GM23248 (cell line): ENCODE measurements at regions not wholly inside any gene's neighbourhood (a gene's known extent, or its start where the extent isn't known, plus 50 kb on each side); places are given as distances from the start of the nearest gene placed in this dataset.

Experiments used
- EZH2 ChIP-seq: fragments of 200-600 bp; sonication (generic); IDR thresholded peaks from 2 replicates; pipeline ENCODE4 v1.6.1; 2018; ENCODE audit warnings: antibody characterized with exemption, mild to moderate bottlenecking; ENCODE audit not compliant: insufficient read depth, poor library complexity, severe bottlenecking
- EZH2phosphoT487 ChIP-seq: fragments of 200-600 bp; sonication (generic); IDR thresholded peaks from 2 replicates; pipeline ENCODE4 v1.6.1; 2018; ENCODE audit warnings: antibody characterized with exemption, moderate library complexity, mild to moderate bottlenecking, low read depth; ENCODE audit not compliant: insufficient read depth

DNA sequence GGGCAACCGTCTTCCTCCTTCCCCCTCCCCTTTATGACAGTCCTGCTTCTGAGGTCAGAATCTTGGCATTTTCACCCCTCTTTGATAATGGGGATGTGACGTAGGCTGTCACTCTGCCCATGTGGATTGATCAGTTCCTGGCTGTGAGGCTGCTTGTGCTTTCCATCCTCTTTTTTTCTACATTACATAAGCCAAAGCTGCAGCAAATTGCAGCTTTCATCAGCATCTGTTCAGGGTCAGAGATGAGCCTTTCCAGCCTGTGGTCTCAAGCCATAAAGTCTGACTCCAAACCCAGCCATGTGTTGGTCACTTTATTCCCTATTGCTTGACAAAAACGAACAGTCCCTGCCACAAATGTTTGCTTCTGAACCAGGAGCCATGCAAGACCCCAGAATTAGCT is 535.1 kb downstream of the CDH11 start:
- TF ChIP-seq EZH2phosphoT487 (no peak), EZH2 (no peak)
